HEK293T (cell line): ENCODE measurements at regions not wholly inside any gene's neighbourhood (a gene's known extent, or its start where the extent isn't known, plus 50 kb on each side); places are given as distances from the start of the nearest gene placed in this dataset.

Experiments used
- FOXA1 ChIP-seq: fragments of 450-650 bp; IDR thresholded peaks from 2 replicates; pipeline ENCODE4 v1.6.1; 2016; ENCODE audit warnings: mild to moderate bottlenecking
- FOXK2 ChIP-seq: fragments of 450-650 bp; IDR thresholded peaks from 2 replicates; pipeline ENCODE4 v1.6.1; 2016; ENCODE audit warnings: mild to moderate bottlenecking
- L3MBTL2 ChIP-seq: fragments of 450-650 bp; conservative IDR thresholded peaks from 2 replicates; pipeline ENCODE4 v1.6.1; 2016; ENCODE audit warnings: mild to moderate bottlenecking
- NFRKB ChIP-seq: fragments of 450-650 bp; IDR thresholded peaks from 2 replicates; pipeline ENCODE4 v1.6.1; 2016; ENCODE audit warnings: mild to moderate bottlenecking, moderate library complexity
- SUZ12 ChIP-seq: fragments of 450-650 bp; IDR thresholded peaks from 2 replicates; pipeline ENCODE4 v1.6.1; 2016; ENCODE audit warnings: mild to moderate bottlenecking
- TARDBP ChIP-seq: fragments of 450-650 bp; IDR thresholded peaks from 2 replicates; pipeline ENCODE4 v1.6.1; 2016
- TF ChIP-seq, protein P1 (sequence below): fragments of 450-650 bp; IDR thresholded peaks from 2 replicates; pipeline ENCODE4 v1.6.1; 2016

DNA sequence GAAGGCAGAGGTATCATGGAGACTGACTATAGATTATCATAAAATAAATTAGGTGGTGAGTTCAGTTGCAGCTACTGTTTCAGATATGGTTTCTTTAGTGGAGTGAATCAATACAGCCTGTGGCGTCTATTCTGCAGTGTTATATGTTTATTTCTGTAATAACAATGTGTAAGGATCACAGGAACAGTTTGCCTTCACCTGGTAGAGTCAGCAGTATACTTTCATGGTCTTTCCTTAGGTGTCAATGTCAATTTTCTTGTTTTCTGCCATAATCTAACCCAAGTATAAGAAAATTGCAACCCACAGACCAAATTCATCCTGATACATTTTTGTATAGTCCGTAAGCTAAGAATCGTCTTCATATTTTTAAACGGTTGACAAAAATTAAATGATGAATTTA is 140.4 kb upstream of the ATF7IP start:
- TF ChIP-seq L3MBTL2 (no peak), NFRKB (no peak), SUZ12 (no peak), FOXK2 (no peak), FOXA1 (no peak), TARDBP (no peak)
- TF ChIP-seq, protein P1, sequence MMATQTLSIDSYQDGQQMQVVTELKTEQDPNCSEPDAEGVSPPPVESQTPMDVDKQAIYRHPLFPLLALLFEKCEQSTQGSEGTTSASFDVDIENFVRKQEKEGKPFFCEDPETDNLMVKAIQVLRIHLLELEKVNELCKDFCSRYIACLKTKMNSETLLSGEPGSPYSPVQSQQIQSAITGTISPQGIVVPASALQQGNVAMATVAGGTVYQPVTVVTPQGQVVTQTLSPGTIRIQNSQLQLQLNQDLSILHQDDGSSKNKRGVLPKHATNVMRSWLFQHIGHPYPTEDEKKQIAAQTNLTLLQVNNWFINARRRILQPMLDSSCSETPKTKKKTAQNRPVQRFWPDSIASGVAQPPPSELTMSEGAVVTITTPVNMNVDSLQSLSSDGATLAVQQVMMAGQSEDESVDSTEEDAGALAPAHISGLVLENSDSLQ: no peak
